Activated T-cell treated with anti-CD3 and anti-CD28 coated beads for 4 hours (primary cell): ENCODE measurements at regions not wholly inside any gene's neighbourhood (a gene's known extent, or its start where the extent isn't known, plus 50 kb on each side); places are given as distances from the start of the nearest gene placed in this dataset.
"Not testable (repeated sequence)": the region's sequence is repeated elsewhere in the genome, so short reads cannot be mapped to it uniquely, and the experiment has no call there.

ENCODE experiments used
- DNase-seq: peaks from one replicate; pipeline ENCODE4 v3.0.0-alpha.2; 2020

- no peak for DNase-seq
These were observed 353.9 kb upstream of the LMCD1 start for GRCh38 chr3:8147711-8148110.

- no peak for DNase-seq
These were observed 348.7 kb upstream of the LMCD1 start for GRCh38 chr3:8152821-8153418.

- DNase-seq, result no peak
These were observed 347.8 kb upstream of the LMCD1 start for GRCh38 chr3:8153800-8154199.

- no peak for DNase-seq
These were observed 347.0 kb upstream of the LMCD1 start for GRCh38 chr3:8154617-8155016.

- no peak for DNase-seq
These were observed 345.5 kb upstream of the LMCD1 start for GRCh38 chr3:8156138-8156537.

- no peak for DNase-seq
These were observed 344.8 kb upstream of the LMCD1 start for GRCh38 chr3:8156831-8157230.

GRCh38 chr3:8157640-8158039 is 344.0 kb upstream of the LMCD1 start:
- no peak for DNase-seq

- DNase-seq, result no peak
These were observed 337.5 kb upstream of the LMCD1 start for GRCh38 chr3:8164145-8164544.

- no peak for DNase-seq
These were observed 335.6 kb upstream of the LMCD1 start for GRCh38 chr3:8166014-8166413.

- DNase-seq, result no peak
These were observed 330.6 kb upstream of the LMCD1 start for GRCh38 chr3:8170971-8171508.

GRCh38 chr3:8173892-8174291 is 327.7 kb upstream of the LMCD1 start:
- DNase-seq, result no peak

- not testable (repeated sequence) for DNase-seq
These were observed 324.7 kb upstream of the LMCD1 start for GRCh38 chr3:8176759-8177483.

GRCh38 chr3:8178516-8178915 is 323.1 kb upstream of the LMCD1 start:
- not testable (repeated sequence) for DNase-seq

GRCh38 chr3:8182904-8183303 is 318.7 kb upstream of the LMCD1 start:
- no peak for DNase-seq

GRCh38 chr3:8183627-8184026 is 318.0 kb upstream of the LMCD1 start:
- DNase-seq, result no peak

GRCh38 chr3:8186213-8186612 is 315.4 kb upstream of the LMCD1 start:
- no peak for DNase-seq

- DNase-seq, result no peak
These were observed 313.6 kb upstream of the LMCD1 start for GRCh38 chr3:8187996-8188395.

GRCh38 chr3:8189051-8189450 is 312.6 kb upstream of the LMCD1 start:
- DNase-seq, result no peak

GRCh38 chr3:8191406-8191805 is 310.2 kb upstream of the LMCD1 start:
- no peak for DNase-seq

- DNase-seq, result no peak
These were observed 304.2 kb upstream of the LMCD1 start for GRCh38 chr3:8197384-8197783.

- no peak for DNase-seq
These were observed 303.0 kb upstream of the LMCD1 start for GRCh38 chr3:8198605-8199004.

- DNase-seq, result no peak
These were observed 300.6 kb upstream of the LMCD1 start for GRCh38 chr3:8200996-8201395.

GRCh38 chr3:8201886-8202285 is 299.7 kb upstream of the LMCD1 start:
- no peak for DNase-seq

GRCh38 chr3:8204331-8204730 is 297.3 kb upstream of the LMCD1 start:
- DNase-seq, result no peak
